HepG2 (cell line): ENCODE measurements at regions not wholly inside any gene's neighbourhood (a gene's known extent, or its start where the extent isn't known, plus 50 kb on each side); places are given as distances from the start of the nearest gene placed in this dataset.

Source experiments
- ATAC-seq: fragments of 200-7000 bp; cut with Tn5 transposase; 3 replicates; pipeline ENCODE4 v1.9.1; 2020; ENCODE audit warnings: mild to moderate bottlenecking, moderate library complexity
- BruUV-seq: library from RNA; stranded (reverse); fragments of 400-500 nt; replicated peaks from 2 replicates; lab custom pipeline; 2021; lab: Mats Ljungman, UMichigan
- CTCF ChIA-PET: fragments of 300-600 bp; formaldehyde crosslinking; extraction: SDS; loops from one replicate; lab custom pipeline; 2021; ENCODE audit warnings: low total read pairs, inconsistent platforms, low intra/inter-chr PET ratio; lab: Yijun Ruan, JAX
- POLR2A ChIA-PET: fragments of 350-600 bp; sonication (Branson Sonifier 250); formaldehyde crosslinking; loops from one replicate; lab custom pipeline; 2020; ENCODE audit warnings: antibody characterized with exemption, inconsistent platforms; lab: Yijun Ruan, JAX
- DNase-seq: peaks from one replicate; pipeline ENCODE4 v3.0.0-alpha.2; 2015; ENCODE audit warnings: low spot score
- FAIRE-seq: peaks from 3 replicates; lab custom pipeline; 2011; peaks lifted over from hg19 to GRCh38; lab: Jason Lieb, UNC
- H2AFZ ChIP-seq: one replicate; pipeline ENCODE4 v1.6.1; 2011; ENCODE audit warnings: low read length, inconsistent platforms
- H3K27ac ChIP-seq: fragments of 300-600 bp; 3 replicates; pipeline ENCODE4 v1.8.0; 2011; ENCODE audit warnings: mixed run types, mild to moderate bottlenecking, mixed read lengths, low read length, inconsistent platforms; ENCODE audit not compliant: insufficient read depth; ENCODE audit errors: extremely low read length
- H3K27me3 ChIP-seq, 2 experiments: fragments of 200-600 bp in 1 of 2; 2 replicates in 1 of 2; 3 replicates in 1 of 2; pipeline versions ENCODE4 v1.6.0 to v1.8.0; 2011; ENCODE audit warnings: low read length in 2 of 2, mild to moderate bottlenecking in 2 of 2, moderate library complexity in 2 of 2, inconsistent platforms in 1 of 2; ENCODE audit not compliant: insufficient read depth in 2 of 2, control insufficient read depth in 1 of 2
- H3K36me3 ChIP-seq, 2 experiments: fragments of 200-600 bp in 1 of 2; replicated peaks in 1 of 2; 2 replicates in 1 of 2; 3 replicates in 1 of 2; pipeline versions ENCODE4 v1.5.1 to v1.8.0; 2011; ENCODE audit warnings: low read length in 2 of 2, inconsistent platforms in 1 of 2; ENCODE audit not compliant: insufficient read depth in 2 of 2, control insufficient read depth in 1 of 2
- H3K4me1 ChIP-seq: 2 replicates; pipeline ENCODE4 v1.5.1; 2012; ENCODE audit warnings: low read length, inconsistent platforms; ENCODE audit not compliant: insufficient read depth
- H3K4me2 ChIP-seq: 2 replicates; pipeline ENCODE4 v1.6.0; 2011; ENCODE audit warnings: low read depth, low read length, inconsistent platforms
- H3K4me3 ChIP-seq, 3 experiments: fragments of 200-600 bp in 1 of 3; sonication (generic), shearing (Covaris generic) in 1 of 3; replicated peaks in 1 of 3; 2 replicates each; pipeline ENCODE4 v1.5.1; 2011 to 2016; ENCODE audit warnings: low read length in 3 of 3, inconsistent platforms in 2 of 3, low read depth in 2 of 3, mild to moderate bottlenecking in 2 of 3, control low read depth in 1 of 3, mixed read lengths in 1 of 3; ENCODE audit not compliant: insufficient read depth in 1 of 3
- H3K79me2 ChIP-seq: one replicate; pipeline ENCODE4 v1.6.1; 2011; ENCODE audit warnings: low read length, inconsistent platforms; ENCODE audit not compliant: insufficient read depth
- H3K9ac ChIP-seq: 2 replicates; pipeline ENCODE4 v1.6.0; 2011; ENCODE audit warnings: mild to moderate bottlenecking, low read depth, low read length, inconsistent platforms; ENCODE audit not compliant: insufficient read depth
- H3K9me3 ChIP-seq: 2 replicates; pipeline ENCODE4 v1.5.1; 2012; ENCODE audit warnings: mild to moderate bottlenecking, low read length
- H4K20me1 ChIP-seq: 2 replicates; pipeline ENCODE4 v1.6.0; 2011; ENCODE audit warnings: inconsistent platforms, mild to moderate bottlenecking, low read length, moderate library complexity; ENCODE audit not compliant: insufficient read depth
- ERF ChIP-seq: IDR thresholded peaks from 2 replicates; pipeline ENCODE4 v1.6.1; 2018; ENCODE audit warnings: missing biosample characterization, missing genetic modification reagents
- GPN1 ChIP-seq: sonication (generic); formaldehyde crosslinking; IDR thresholded peaks from 2 replicates; pipeline ENCODE4 v1.5.1; 2020; ENCODE audit warnings: missing genetic modification reagents, borderline replicate concordance
- PREB ChIP-seq: sonication (generic); formaldehyde crosslinking; IDR thresholded peaks from 2 replicates; pipeline ENCODE4 v1.4.0; 2020; ENCODE audit warnings: missing genetic modification reagents
- ZFP1 ChIP-seq: IDR thresholded peaks from 2 replicates; pipeline ENCODE4 v1.6.1; 2016
- ZFP41 ChIP-seq: sonication (generic); formaldehyde crosslinking; IDR thresholded peaks from 2 replicates; pipeline ENCODE4 v1.4.0; 2020; ENCODE audit warnings: mild to moderate bottlenecking, missing genetic modification reagents, borderline replicate concordance
- ZNF20 ChIP-seq: sonication (generic); formaldehyde crosslinking; IDR thresholded peaks from 2 replicates; pipeline ENCODE4 v1.4.0; 2020; ENCODE audit warnings: mild to moderate bottlenecking, moderate library complexity, missing genetic modification reagents
- ZNF567 ChIP-seq: sonication (generic); formaldehyde crosslinking; IDR thresholded peaks from 2 replicates; pipeline ENCODE4 v1.8.1; 2023; ENCODE audit warnings: mild to moderate bottlenecking, missing genetic modification reagents, borderline replicate concordance
- ZNF720 ChIP-seq: sonication (generic); formaldehyde crosslinking; IDR thresholded peaks from 2 replicates; pipeline ENCODE4 v1.4.0; 2020; ENCODE audit warnings: missing genetic modification reagents
- WGBS: methylation state at CpG from one replicate; pipeline ENCODE4 v1.1.6; 2017; ENCODE audit warnings: low lambda C conversion rate; 5-methylcytosine and 5-hydroxymethylcytosine counted together
- in situ Hi-C: cut with HindIII; loops from 2 replicates; pipeline ENCODE4 v1.10.0; 2017; ENCODE audit warnings: low pct_unique_long_range_greater_than_20kb; ENCODE audit not compliant: extremely low pct_ligation_motif_present
- intact Hi-C: fragments of 100-400 bp; cut with micrococcal nuclease; formaldehyde crosslinking; loops from one replicate; pipeline ENCODE4 v1.10.0; 2022; ENCODE audit not compliant: unreplicated experiment
- TF ChIP-seq, protein P1 (sequence below): sonication (generic); formaldehyde crosslinking; IDR thresholded peaks from 2 replicates; pipeline ENCODE4 v1.9.0; 2021; ENCODE audit warnings: missing genetic modification reagents, mild to moderate bottlenecking, borderline replicate concordance

DNA sequence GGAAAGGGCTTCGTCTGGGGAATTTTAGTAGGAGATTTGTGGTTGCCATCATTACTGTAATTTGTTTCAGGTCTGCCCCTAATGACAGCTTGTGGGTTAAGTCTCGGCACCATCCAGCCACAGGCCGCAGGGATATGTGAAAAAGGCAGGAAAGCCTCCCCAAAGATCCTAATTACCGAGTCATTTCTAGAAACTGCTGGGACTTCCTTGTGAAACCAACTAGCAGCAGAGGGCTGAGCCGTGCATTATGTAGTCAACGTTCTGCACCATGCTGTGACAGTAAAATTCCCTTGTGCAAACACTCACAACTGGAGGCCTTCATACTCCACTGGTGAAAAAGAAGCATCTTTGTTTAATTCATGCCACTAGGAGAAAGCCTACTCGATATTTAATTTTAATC lies 230.3 kb downstream of the MPDZ start:
- CTCF ChIA-PET, result no interaction called here
- Histone ChIP-seq H2AFZ (no peak overlapping the region), H3K9ac (no peak overlapping the region), H3K4me2 (no peak overlapping the region), H3K4me1 (no peaks in the 10 kb centered on the region), H3K27me3 (no peaks in the 10 kb centered on the region), H3K79me2 (no peaks in the 10 kb centered on the region), H3K9me3 (no peaks in the 10 kb centered on the region), H3K36me3 (no peaks in the 10 kb centered on the region), H3K27ac (no peak overlapping the region), H4K20me1 (no peaks in the 10 kb centered on the region), H3K4me3 (no peak overlapping the region)
- no peak for ATAC-seq
- intact Hi-C loops (no loop called here), in situ Hi-C loops (loop anchor here (25.0 kb wide), 1 partner anchor 1313 kb away; no protein-coding TSS in a partner anchor)
- no peak for DNase-seq
- WGBS, result 6% methylated on average over 5 of the region's 7 CpGs
- BruUV-seq, result no TSS peak
- POLR2A ChIA-PET, result no interaction called here
- no peak for FAIRE-seq
- TF ChIP-seq, protein P1, sequence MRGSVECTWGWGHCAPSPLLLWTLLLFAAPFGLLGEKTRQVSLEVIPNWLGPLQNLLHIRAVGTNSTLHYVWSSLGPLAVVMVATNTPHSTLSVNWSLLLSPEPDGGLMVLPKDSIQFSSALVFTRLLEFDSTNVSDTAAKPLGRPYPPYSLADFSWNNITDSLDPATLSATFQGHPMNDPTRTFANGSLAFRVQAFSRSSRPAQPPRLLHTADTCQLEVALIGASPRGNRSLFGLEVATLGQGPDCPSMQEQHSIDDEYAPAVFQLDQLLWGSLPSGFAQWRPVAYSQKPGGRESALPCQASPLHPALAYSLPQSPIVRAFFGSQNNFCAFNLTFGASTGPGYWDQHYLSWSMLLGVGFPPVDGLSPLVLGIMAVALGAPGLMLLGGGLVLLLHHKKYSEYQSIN (CRISPR knock-in tag), result no peak
- TF ChIP-seq ZNF567 (CRISPR knock-in tag), result no peak
- no peak for TF ChIP-seq ZFP41 (CRISPR knock-in tag)
- TF ChIP-seq ZFP1 (CRISPR knock-in tag), result no peak
- TF ChIP-seq PREB (CRISPR knock-in tag), result no peak
- no peak for TF ChIP-seq ZNF20 (CRISPR knock-in tag)
- no peak for TF ChIP-seq ZNF720 (CRISPR knock-in tag)
- no peak for TF ChIP-seq GPN1 (CRISPR knock-in tag)
- TF ChIP-seq ERF, result no peak
